ENCODE measurements at regions not wholly inside any gene's neighbourhood (a gene's known extent, or its start where the extent isn't known, plus 50 kb on each side); places are given as distances from the start of the nearest gene placed in this dataset.

GRCh38 chr10:16367621-16368292 is 69.1 kb upstream of the PTER start:
- no peak for DNase-seq

DNA sequence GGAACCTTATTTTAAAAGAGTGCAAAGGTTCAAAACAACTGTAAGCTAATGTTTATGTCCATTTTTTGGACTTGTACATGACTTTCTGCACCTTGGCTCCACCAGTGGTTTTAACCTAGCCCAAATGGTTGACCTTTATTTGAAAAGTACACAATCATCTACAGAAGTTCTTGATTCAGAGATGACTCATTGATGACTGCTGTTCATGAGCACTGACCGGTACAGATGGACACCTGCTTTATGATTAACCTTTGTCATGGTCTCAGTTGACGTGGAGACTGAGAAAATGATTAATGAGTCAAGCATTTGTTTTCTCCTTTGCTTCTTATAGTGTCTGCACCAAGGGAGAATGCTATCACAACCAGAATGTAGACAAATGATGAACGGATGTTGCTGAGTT is 55.7 kb upstream of the PTER start:
- DNase-seq = no peak

DNA sequence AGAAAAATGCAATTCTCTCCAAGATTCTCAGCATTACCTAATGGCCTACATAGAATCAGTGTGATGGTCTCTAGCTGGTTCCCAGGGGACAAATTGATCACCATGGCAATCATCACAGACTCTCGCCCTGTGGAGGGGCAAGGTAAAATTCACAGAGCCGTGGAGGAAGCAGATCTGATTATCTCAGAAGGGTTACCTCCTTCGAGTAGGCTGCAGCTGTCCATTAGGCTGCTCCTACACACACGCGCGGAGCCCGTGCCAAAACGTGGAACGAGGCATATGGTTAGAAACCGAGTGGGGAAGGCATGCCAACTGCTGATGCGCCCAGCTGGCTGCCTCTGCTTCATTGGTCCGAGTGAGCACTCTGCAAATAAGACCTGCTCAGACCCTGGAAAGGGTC is 52.8 kb upstream of the PTER start:
- no peak for DNase-seq

DNA sequence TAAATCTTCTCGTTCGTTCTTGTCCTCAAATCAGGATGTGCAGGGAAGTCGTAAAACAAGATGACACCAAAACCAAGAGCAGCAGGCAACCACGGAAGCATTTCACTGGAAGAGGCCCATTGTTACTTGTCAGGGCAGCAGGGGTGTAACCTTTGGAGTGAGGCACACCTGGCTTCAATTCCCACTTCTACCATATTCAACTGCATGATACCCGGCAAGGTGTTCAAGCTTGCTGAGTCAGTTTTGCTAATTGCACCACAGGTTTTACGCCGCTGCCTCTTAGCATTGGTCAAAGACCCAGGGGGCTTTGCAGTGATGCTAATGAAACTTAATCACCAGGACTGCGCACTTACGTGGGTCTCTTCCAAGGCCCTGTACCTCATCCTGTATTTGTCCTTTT is 50.0 kb upstream of the PTER start:
- no peak for DNase-seq
